GM20000 (cell line): ENCODE measurements at regions not wholly inside any gene's neighbourhood (a gene's known extent, or its start where the extent isn't known, plus 50 kb on each side); places are given as distances from the start of the nearest gene placed in this dataset.

ENCODE experiments used
- DNase-seq: peaks from one replicate; pipeline ENCODE4 v3.0.0; 2012; ENCODE audit warnings: low spot score
- CTCF ChIP-seq: IDR thresholded peaks from 2 replicates; pipeline ENCODE4 v1.5.1; 2012; ENCODE audit warnings: mild to moderate bottlenecking, control low read depth; ENCODE audit errors: extremely low read depth, missing control alignments

- TF ChIP-seq CTCF = no peak
- no peak for DNase-seq
Measured at GRCh38 chr14:56878766-56879165, 68.5 kb upstream of the OTX2 start.

- TF ChIP-seq CTCF = no peak
- DNase-seq = no peak
Measured at GRCh38 chr14:56875104-56875675, 64.9 kb upstream of the OTX2 start.

GRCh38 chr14:56874375-56874774 is 64.1 kb upstream of the OTX2 start:
- DNase-seq = peak; percentile 10
- TF ChIP-seq CTCF = peak; percentile 38

- no peak for DNase-seq
- no peak for TF ChIP-seq CTCF
Measured at GRCh38 chr14:56870336-56870735, 60.1 kb upstream of the OTX2 start.

- no peak for DNase-seq
- TF ChIP-seq CTCF = no peak
Measured at GRCh38 chr14:56868660-56869059, 58.4 kb upstream of the OTX2 start.

GRCh38 chr14:56862836-56863235 is 52.6 kb upstream of the OTX2 start:
- TF ChIP-seq CTCF = no peak
- DNase-seq = no peak

GRCh38 chr14:56860441-56860840 is 50.2 kb upstream of the OTX2 start:
- no peak for DNase-seq
- no peak for TF ChIP-seq CTCF
